DMS79 treated with DMSO at 0.1 percent for 48 hours (cell line): ENCODE measurements at regions not wholly inside any gene's neighbourhood (a gene's known extent, or its start where the extent isn't known, plus 50 kb on each side); places are given as distances from the start of the nearest gene placed in this dataset.
"Not testable (repeated sequence)": the region's sequence is repeated elsewhere in the genome, so short reads cannot be mapped to it uniquely, and the experiment has no call there.

ENCODE experiments used
- DNase-seq: peaks from one replicate; lab custom pipeline; 2025; lab: John Stamatoyannopoulos, UW

DNA sequence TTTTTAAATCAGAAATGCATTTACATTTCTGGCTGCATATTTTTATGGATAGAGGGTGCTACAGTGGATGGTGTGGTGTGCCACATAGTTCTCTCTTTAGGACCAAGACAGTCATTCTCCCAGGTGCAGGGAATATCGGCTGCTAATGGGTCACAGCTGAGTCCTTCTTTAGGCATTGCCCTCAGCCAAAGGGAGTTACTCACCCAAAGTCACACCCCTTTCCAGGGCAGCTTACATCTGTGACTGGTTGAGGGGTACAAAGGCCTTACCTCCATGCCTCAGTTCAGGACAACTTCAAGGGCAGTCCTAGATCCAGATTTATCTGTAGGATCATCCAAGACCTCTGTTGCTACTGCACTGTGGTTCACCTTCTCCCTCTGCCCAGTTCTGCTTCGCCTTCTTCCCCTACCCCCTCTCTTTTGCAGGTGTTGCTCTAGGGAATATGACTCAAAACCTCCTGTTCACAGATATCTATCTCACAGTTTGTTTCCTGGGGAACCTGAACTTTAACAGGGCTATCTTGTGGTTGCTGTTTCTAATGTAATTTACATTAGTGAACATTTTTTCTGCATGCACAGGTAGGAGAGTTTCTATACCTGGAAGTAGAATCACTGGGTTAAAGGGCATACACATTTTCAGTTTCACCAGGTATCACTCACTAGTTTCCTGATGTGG is 413.9 kb downstream of the RPS6KC1 start:
- no peak for DNase-seq

- no peak for DNase-seq
Measured at GRCh38 chr1:213466541-213466940, 415.5 kb downstream of the RPS6KC1 start.

GRCh38 chr1:213474054-213474453 is 423.0 kb downstream of the RPS6KC1 start:
- DNase-seq: no peak

DNA sequence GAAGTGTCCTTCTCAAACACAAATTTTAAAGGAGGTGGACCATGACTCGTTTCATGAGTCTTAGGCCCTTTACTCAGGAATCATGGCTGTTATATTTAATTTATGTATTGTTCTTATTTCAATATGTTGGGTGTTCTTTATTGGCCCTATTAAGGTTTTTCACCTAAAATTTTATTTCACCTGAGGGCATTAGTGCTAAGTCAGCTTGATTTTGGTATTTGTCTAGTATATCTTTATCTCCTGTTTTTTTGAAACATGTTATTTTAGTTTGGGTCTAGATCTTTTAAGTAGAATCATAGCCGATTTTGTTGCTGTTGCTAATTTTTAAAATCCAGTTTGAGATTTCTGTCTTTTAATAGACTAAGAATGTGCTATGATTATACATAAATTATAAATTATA is 430.4 kb downstream of the RPS6KC1 start:
- DNase-seq: no peak

GRCh38 chr1:213484333-213484732 is 433.3 kb downstream of the RPS6KC1 start:
- no peak for DNase-seq

- no peak for DNase-seq
Measured at GRCh38 chr1:213484758-213485157, 433.7 kb downstream of the RPS6KC1 start.

DNA sequence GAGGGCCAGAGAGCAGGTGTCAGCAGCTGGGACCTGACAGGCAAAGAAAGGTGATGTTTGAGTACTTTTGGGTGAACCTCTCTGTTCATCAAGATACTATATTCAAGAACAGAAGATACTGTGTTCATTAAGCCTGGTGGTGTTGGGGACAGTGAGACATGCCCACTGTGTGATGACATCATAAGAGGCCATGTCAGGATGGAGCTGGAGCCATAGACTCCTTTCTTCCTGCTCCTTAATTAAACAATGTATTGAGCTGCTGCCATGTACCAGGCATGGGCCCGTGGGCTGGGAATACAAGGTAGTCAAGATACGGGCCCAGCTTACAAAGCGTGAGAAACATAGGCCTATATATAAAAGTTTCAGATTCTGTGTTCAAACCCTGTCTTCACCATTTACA is 435.4 kb downstream of the RPS6KC1 start:
- DNase-seq: no peak

- DNase-seq: no peak
Measured at GRCh38 chr1:213491468-213491867, 440.4 kb downstream of the RPS6KC1 start.

DNA sequence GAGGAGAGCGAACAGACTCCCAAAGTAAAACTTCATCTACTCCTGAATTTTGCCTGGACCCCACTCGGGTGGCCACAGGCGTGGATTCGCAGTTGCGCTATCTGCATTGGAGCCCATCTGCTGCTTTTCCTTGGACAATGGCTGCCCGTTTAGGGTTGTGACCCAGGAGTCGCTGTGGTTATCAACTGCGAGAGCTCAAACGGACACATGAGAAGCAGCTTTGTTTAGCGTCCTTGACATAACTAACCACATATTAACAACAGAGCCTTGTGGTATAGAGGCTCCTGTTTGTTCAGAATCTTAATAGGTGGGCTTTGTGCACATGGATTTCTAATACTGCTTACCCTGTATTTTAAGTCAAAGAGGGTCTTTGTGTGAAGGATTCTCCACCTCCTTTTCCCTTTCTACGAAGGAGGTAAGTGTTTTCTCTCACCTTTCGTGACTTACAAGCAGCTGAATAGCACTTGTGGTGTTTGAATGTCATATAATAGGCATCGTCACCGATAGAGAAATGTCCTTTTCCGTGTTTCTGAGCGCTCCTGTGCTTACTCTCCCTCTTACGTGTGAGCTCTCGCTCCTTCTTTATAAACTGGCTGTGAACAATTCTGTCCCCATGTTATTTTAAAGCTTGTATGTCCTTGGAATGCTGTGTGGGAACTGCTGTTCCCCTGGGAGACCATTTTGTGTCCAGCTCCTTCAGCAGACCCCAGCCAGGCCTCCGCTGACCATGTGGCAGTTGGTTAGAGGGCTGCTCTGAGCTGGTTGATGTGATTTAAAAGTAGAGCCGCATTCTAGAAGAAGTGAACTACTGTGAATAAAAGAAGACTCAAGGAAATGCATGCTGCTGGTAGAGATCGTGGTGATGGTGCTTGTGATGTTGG is 441.4 kb downstream of the RPS6KC1 start:
- DNase-seq: no peak

GRCh38 chr1:213499444-213499843 is 448.4 kb downstream of the RPS6KC1 start:
- DNase-seq: no peak

DNA sequence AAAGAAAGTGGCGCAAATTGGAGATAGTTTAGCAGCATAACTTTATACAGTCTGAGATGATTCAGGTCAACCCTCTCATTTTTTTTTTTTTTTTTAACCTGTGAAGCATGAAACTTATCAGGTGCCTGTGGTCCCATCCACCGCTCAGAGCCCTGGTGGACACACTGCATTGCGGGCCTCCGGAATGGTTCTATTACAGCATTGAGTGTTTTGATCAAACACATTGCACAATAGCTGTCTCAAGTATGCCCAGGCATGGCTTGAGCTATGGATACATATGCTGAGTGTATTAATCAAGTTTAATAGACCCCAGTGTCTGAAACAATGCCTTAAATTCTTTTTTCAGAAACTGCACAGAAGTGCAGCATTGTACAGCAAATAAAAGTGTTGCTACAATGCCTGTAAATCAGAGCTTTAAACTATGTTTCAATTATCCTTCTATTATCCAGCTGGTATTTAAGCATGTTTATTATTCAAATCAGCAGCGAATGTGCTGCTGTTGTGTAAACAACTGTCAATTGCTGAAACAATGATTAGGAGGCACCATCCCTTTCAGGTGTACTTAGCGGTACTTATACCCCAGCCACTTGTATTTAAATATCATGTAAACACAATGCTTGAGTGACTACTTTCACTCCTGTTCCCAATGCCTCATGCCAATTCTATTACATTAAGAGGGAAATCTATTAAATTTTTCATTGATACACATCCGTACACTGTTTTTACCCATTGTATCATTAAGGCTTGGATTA is 456.6 kb downstream of the RPS6KC1 start:
- no peak for DNase-seq

DNA sequence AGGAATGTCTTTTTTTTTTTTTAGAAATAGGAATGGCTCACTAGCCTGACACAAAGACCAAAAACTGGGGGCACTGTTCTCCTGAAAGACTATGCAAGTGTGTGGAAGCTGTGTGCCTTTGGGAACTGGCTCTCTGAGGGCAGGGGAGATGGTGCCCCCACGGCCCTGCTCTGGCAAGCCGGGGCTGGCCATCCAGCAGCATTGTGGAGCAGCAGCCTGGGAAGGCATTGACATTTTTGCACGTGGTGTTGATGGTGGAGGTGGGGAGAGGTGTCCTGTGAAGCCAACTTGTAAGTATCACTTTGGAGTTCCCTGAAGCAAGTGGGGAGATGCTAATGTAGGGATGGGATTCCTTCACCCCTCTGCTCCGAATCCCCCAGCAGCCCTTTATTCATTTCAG is 460.1 kb downstream of the RPS6KC1 start:
- DNase-seq: no peak

DNA sequence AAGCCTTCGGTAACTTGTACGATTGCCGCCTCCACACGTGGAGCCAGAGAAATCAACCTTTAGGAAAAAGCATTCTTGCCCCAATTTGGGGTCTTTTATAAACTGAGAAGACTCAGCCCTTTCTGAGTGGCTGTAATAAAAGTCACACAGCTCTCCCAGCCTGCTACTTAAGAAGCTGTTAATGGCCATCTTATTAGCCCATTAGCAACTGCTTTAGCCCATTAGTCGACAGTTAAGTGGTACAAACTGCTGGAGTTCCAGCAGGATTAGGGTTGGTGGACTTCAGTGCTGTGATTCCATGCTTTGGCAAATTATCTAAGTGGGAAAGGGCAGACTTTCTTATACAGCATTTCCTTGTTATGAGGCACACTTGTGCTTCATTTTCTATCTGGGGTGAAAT is 461.3 kb downstream of the RPS6KC1 start:
- DNase-seq: no peak

GRCh38 chr1:213513006-213513405 is 462.0 kb downstream of the RPS6KC1 start:
- DNase-seq: no peak

GRCh38 chr1:213514408-213515179 is 463.6 kb downstream of the RPS6KC1 start:
- DNase-seq: not testable (repeated sequence)

DNA sequence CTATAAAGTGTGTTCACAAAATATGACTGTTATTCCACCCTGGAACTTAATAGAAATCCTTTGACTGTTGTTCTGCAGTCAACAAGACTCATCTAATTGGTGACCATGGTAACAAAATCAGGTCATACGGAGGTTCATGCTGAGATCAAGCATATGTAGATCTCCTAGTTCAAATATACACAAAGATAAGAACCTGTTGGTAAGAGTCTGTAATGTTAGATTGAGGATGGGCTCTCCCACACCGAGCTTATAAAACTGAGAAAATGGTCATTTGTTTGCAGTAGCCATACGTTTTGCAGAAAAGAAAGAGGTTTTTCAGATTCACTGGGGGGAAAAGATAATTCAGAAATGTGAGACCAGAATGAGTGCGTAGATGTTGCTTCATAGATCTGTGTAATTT is 468.1 kb downstream of the RPS6KC1 start:
- DNase-seq: no peak

DNA sequence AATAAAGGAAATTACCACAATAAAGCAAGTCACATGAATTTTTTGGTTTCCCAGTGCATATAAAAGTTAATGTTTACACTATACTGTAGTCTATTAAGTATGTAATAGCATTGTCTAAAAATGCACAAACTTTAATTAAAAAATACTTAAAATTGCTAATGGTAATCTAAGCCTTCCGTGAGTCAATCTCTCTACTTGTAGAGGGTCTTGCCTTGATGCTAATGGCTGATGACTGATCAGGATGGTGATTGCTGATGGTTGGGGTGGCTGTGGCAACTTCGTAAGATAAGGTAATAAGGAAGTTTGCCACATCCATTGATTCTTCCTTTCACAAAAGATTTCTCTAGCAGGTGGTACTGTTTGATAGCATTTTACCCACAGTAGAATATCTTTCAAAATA is 466.6 kb upstream of the PROX1 start:
- no peak for DNase-seq

DNA sequence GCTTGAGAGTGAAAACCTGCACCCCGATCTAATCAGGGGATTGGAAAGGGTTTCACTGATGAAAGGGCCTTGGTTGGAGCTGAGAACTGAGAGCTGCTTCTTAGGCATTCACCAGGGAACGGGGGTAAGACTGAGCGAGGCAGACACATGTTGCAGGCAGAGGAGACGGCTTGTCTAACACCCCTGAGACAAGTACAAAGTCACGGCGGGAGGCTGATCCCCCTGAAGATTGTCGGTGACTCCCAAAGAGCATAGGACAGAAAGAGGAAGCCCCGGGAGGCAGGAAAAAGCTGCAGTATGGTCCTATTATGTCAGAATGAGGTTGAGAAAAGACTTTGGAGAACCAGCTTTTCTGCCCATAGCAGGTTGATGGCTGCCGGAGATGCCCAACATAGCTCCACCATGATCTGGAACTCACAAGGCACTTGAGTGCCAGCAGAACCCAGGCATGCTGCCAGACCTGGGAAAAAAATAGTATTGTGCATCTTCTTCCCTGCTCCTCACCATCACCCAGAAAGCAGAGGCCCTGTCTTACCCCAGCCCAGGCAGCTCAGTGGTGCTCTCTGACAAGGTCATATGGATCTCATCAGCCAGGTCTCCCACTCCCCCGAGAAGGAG is 463.9 kb upstream of the PROX1 start:
- DNase-seq: no peak

- no peak for DNase-seq
Measured at GRCh38 chr1:213526306-213526705, 461.5 kb upstream of the PROX1 start.

- DNase-seq: no peak
Measured at GRCh38 chr1:213530611-213531320, 457.0 kb upstream of the PROX1 start.
